Mucosa of descending colon (tissue), 3 donors: ENCODE measurements at regions not wholly inside any gene's neighbourhood (a gene's known extent, or its start where the extent isn't known, plus 50 kb on each side); places are given as distances from the start of the nearest gene placed in this dataset.
"Not testable (repeated sequence)": the region's sequence is repeated elsewhere in the genome, so short reads cannot be mapped to it uniquely, and the experiment has no call there.

Experiments used
- ATAC-seq: fragments of 200-7000 bp; cut with Tn5 transposase; one replicate; pipeline ENCODE4 v1.9.1; 2020; ENCODE audit warnings: mild to moderate bottlenecking, moderate library complexity
- DNase-seq, 3 donors: peaks; one replicate each; pipeline ENCODE4 v3.0.0-alpha.2; 2020
- H3K36me3 ChIP-seq: fragments of 200-600 bp; one replicate; pipeline ENCODE4 v1.8.0; 2021; ENCODE audit warnings: low read depth, mild to moderate bottlenecking
- H3K4me1 ChIP-seq: fragments of 200-600 bp; one replicate; pipeline ENCODE4 v1.8.0; 2021; ENCODE audit warnings: low read depth, mild to moderate bottlenecking
- H3K4me3 ChIP-seq: fragments of 200-600 bp; one replicate; pipeline ENCODE4 v1.8.0; 2021; ENCODE audit warnings: mild to moderate bottlenecking
- H3K9me3 ChIP-seq: fragments of 200-600 bp; one replicate; pipeline ENCODE4 v1.8.0; 2021; ENCODE audit warnings: mild to moderate bottlenecking
- intact Hi-C, 2 donors: fragments of 100-400 bp; cut with DNase I in 1 of 2; cut with micrococcal nuclease in 1 of 2; formaldehyde crosslinking; loops; one replicate each; pipeline versions ENCODE4 v1.11.0 to v1.11.1; 2022; cut with DNase I, micrococcal nuclease
- TF ChIP-seq, protein P1 (sequence below): fragments of 200-600 bp; IDR thresholded peaks from one replicate; pipeline ENCODE4 v1.8.0; 2022; ENCODE audit warnings: antibody characterized with exemption, mild to moderate bottlenecking
- donor health status: DM: no; HTN: no; CAD: no; lungs with moderate emphysema.
- donor health status: DM: no; HTN: no; CAD: no.
- donor health status: DM: no; HTN: yes; CAD: no.

- Histone ChIP-seq H3K9me3 (no peaks in the 10 kb centered on the region), H3K4me1 (peaks cover 10% of the 10 kb centered on the region), H3K4me3 (no peak overlapping the region), H3K36me3 (no peaks in the 10 kb centered on the region)
- TF ChIP-seq, protein P1, sequence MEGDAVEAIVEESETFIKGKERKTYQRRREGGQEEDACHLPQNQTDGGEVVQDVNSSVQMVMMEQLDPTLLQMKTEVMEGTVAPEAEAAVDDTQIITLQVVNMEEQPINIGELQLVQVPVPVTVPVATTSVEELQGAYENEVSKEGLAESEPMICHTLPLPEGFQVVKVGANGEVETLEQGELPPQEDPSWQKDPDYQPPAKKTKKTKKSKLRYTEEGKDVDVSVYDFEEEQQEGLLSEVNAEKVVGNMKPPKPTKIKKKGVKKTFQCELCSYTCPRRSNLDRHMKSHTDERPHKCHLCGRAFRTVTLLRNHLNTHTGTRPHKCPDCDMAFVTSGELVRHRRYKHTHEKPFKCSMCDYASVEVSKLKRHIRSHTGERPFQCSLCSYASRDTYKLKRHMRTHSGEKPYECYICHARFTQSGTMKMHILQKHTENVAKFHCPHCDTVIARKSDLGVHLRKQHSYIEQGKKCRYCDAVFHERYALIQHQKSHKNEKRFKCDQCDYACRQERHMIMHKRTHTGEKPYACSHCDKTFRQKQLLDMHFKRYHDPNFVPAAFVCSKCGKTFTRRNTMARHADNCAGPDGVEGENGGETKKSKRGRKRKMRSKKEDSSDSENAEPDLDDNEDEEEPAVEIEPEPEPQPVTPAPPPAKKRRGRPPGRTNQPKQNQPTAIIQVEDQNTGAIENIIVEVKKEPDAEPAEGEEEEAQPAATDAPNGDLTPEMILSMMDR: no peak
- intact Hi-C loops: loop anchor here (5.0 kb wide), 2 partner anchors 154 to 159 kb away; no protein-coding TSS in a partner anchor
- DNase-seq (no peak), ATAC-seq (peak; percentile 27)
Measured at GRCh38 chr5:154652746-154653417, 102.3 kb upstream of the LARP1 start.

DNA sequence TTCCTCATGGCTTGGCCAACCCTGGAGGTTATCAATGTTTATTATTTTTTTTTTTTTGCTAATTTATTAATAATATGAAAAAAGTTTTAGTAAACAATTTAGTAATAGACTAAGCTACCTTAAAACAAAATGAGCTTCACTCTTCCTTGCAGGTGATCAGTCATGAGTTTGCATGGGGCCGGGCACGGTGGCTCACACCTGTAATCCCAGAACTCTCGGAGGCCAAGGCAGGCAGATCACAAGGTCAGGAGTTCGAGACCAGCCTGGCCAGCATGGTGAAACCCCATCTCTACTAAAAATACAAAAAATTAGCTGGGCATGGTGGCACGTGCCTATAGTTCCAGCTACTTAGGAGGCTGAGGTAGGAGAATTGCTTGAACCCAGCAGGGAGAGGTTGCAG is 103.4 kb upstream of the LARP1 start:
- intact Hi-C loops: loop anchor here (5.0 kb wide), 2 partner anchors 156 to 161 kb away; no protein-coding TSS in a partner anchor

DNA sequence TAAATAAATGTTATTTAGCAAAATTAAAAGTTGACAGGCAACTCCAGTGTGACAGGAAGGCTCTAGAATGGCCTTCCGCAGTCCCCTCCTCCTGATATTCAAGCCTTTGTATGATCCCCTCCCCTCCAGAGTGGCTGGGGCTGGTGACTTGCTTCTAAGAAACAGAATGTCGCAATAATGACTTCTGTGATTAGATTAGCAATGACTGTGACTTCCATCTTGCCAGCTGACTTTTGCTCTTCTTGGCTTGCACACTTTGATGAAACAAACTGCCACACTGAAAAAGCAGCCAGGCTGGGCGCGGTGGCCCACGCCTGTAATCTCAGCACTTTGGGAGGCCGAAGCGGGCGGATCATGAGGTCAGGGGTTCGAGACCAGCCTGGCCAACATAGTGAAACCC is 106.5 kb upstream of the LARP1 start:
- ATAC-seq (no peak), DNase-seq (peak in 1 of 3 donors; percentile 33)
- H3K4me1 ChIP-seq: peaks cover 22% of the 10 kb centered on the region
- no peaks in the 10 kb centered on the region for H3K9me3 ChIP-seq
- intact Hi-C loops: no loop called here
- H3K36me3 ChIP-seq: no peaks in the 10 kb centered on the region
- TF ChIP-seq, protein P1: no peak
- H3K4me3 ChIP-seq: no peak overlapping the region

More for the DNA sequence above, 103.4 kb upstream of the LARP1 start:
- not testable (repeated sequence) for H3K4me3 ChIP-seq, H3K9me3 ChIP-seq, H3K36me3 ChIP-seq, ATAC-seq, DNase-seq
- peaks cover 21% of the 10 kb centered on the region for H3K4me1 ChIP-seq

GRCh38 chr5:154648229-154648628 is 106.9 kb upstream of the LARP1 start:
- TF ChIP-seq, protein P1: no peak
- ATAC-seq: no peak

DNA sequence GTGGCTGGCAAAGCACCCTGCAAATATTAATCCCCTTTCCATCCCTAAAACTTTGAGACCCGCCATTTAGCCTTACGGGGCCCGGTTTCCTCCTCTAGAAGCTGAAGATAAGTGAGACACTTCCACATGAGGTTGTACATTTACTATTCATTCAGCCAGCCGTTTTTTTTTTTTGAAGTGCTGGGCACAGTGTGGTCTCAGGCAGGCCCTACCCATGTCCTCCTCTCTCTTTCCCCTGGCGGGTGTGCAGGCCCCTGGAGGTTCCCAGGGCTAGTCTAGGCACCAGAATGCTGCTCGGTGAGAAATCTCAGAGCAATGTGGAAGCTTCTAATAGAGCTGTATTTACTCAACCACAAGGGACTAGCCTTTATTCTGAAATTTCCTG is 107.4 kb upstream of the LARP1 start:
- Histone ChIP-seq H3K4me1 (peaks cover 16% of the 10 kb centered on the region), H3K9me3 (no peaks in the 10 kb centered on the region), H3K36me3 (no peaks in the 10 kb centered on the region), H3K4me3 (no peak overlapping the region)
- TF ChIP-seq, protein P1: no peak
- intact Hi-C loops: no loop called here
- no peak for DNase-seq
- ATAC-seq: peak; percentile 24

More at GRCh38 chr5:154648229-154648628, 106.9 kb upstream of the LARP1 start:
- no peak overlapping the region for H3K4me3 ChIP-seq
- intact Hi-C loops: no loop called here
- H3K9me3 ChIP-seq: no peaks in the 10 kb centered on the region
- H3K4me1 ChIP-seq: peaks cover 19% of the 10 kb centered on the region
- H3K36me3 ChIP-seq: no peaks in the 10 kb centered on the region
- DNase-seq: no peak

GRCh38 chr5:154647114-154647760 is 107.9 kb upstream of the LARP1 start:
- ATAC-seq: peak; percentile 97
- intact Hi-C loops: no loop called here
- DNase-seq: peak; percentile 78 to 85 (median 82)
- Histone ChIP-seq H3K9me3 (no peaks in the 10 kb centered on the region), H3K4me1 (peaks cover 16% of the 10 kb centered on the region), H3K4me3 (no peak overlapping the region), H3K36me3 (no peaks in the 10 kb centered on the region)
- TF ChIP-seq, protein P1: no peak
